Upper lobe of left lung (tissue), 4 donors: ENCODE measurements at regions not wholly inside any gene's neighbourhood (a gene's known extent, or its start where the extent isn't known, plus 50 kb on each side); places are given as distances from the start of the nearest gene placed in this dataset.

Experiments
- POLR2A ChIP-seq, 4 donors: fragments of 450-650 bp; IDR thresholded peaks; one replicate each; pipeline ENCODE4 v1.5.1; 2016 to 2017; ENCODE audit warnings: antibody characterized with exemption in 4 of 4, mild to moderate bottlenecking in 2 of 4
- POLR2AphosphoS5 ChIP-seq, 2 donors: sonication (generic); formaldehyde crosslinking; IDR thresholded peaks; one replicate each; pipeline ENCODE4 v1.5.1; 2017; ENCODE audit warnings: antibody characterized with exemption in 2 of 2
- TF ChIP-seq, protein P1 (sequence below), 6 experiments: fragments of 450-650 bp in 4 of 6; fragments of 200-600 bp in 2 of 6; sonication (generic) in 2 of 6; IDR thresholded peaks; one replicate each; pipeline ENCODE4 v1.5.1; 2016 to 2019; ENCODE audit warnings: antibody characterized with exemption in 6 of 6

GRCh38 chr3:15977090-15977489 is 179.3 kb upstream of the ANKRD28 start:
- TF ChIP-seq, protein P1, sequence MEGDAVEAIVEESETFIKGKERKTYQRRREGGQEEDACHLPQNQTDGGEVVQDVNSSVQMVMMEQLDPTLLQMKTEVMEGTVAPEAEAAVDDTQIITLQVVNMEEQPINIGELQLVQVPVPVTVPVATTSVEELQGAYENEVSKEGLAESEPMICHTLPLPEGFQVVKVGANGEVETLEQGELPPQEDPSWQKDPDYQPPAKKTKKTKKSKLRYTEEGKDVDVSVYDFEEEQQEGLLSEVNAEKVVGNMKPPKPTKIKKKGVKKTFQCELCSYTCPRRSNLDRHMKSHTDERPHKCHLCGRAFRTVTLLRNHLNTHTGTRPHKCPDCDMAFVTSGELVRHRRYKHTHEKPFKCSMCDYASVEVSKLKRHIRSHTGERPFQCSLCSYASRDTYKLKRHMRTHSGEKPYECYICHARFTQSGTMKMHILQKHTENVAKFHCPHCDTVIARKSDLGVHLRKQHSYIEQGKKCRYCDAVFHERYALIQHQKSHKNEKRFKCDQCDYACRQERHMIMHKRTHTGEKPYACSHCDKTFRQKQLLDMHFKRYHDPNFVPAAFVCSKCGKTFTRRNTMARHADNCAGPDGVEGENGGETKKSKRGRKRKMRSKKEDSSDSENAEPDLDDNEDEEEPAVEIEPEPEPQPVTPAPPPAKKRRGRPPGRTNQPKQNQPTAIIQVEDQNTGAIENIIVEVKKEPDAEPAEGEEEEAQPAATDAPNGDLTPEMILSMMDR (IDR thresholded peaks at IDR 0.05) = no peak
- TF ChIP-seq POLR2A (IDR thresholded peaks at IDR 0.05) (no peak), POLR2AphosphoS5 (IDR thresholded peaks at IDR 0.05) (no peak)
